ENCODE measurements at regions not wholly inside any gene's neighbourhood (a gene's known extent, or its start where the extent isn't known, plus 50 kb on each side); places are given as distances from the start of the nearest gene placed in this dataset.
"Not testable (repeated sequence)": the region's sequence is repeated elsewhere in the genome, so short reads cannot be mapped to it uniquely, and the experiment has no call there.

DNA sequence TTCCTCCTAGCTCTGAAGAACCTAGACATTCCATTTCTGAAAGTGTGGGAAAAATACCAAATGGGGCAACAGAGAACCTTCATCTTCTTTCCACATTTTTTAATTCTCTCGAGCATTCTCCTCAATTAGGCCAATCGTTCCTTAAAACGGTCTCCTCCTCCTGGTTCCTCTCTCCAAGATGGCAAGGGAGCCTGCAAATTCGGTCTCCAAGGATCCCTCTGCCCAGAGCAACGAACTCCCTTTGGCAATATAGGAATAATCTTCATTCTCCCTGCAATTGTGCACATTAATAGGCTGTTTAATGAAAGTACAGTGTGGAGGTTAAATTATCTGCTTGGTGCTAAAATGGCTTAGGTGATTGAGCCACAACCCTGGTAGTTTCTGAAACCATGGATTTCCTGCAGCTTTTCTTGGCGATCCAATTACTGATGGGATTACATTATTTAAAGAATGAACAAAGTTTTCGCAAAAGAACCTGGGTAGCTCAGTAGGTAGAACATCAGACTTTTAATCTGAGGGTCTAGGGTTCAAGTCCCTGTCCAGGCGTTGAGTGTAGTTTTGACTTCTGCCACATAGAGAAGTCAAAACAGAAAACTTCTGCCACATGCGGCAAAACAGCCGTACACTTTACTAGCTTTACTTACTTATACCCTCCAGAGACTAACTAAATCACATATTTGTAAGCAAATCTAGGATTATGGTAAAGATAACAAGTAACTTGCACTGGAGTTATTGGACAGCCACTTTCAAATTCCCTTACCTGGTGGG is 102.9 kb upstream of the ZNF184 start:
- no peak for DNase-seq

DNA sequence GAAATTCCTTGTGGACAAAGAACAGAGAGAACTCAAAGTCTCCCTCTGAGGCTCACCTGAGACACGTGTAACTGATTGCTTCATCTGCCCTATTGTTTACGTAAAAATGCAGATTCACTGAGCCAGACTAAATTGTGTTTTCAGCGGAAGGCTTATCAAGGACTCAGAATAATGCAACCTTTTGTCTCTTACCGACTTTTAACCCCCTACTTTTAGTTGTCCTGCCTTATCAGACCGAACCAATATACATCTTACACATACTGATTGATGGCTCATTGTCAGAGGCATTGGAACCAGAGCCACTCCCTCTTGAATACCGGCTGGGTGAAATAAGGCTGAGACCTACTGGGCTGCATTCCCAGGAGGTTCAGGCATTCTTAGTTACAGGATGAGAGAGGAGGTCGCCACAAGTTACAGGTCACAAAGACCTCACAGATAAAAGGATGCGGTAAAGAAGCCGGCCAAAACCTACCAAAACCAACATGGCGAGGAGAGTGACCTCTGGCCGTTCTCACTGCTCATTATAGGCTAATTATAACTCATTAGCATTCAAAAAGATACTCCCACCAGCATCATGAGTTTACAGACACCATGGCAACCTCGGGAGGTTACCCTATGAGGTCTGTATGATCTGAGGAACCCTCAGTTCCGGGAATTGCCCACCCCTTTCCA is 95.5 kb upstream of the ZNF184 start:
- no peak for DNase-seq

DNA sequence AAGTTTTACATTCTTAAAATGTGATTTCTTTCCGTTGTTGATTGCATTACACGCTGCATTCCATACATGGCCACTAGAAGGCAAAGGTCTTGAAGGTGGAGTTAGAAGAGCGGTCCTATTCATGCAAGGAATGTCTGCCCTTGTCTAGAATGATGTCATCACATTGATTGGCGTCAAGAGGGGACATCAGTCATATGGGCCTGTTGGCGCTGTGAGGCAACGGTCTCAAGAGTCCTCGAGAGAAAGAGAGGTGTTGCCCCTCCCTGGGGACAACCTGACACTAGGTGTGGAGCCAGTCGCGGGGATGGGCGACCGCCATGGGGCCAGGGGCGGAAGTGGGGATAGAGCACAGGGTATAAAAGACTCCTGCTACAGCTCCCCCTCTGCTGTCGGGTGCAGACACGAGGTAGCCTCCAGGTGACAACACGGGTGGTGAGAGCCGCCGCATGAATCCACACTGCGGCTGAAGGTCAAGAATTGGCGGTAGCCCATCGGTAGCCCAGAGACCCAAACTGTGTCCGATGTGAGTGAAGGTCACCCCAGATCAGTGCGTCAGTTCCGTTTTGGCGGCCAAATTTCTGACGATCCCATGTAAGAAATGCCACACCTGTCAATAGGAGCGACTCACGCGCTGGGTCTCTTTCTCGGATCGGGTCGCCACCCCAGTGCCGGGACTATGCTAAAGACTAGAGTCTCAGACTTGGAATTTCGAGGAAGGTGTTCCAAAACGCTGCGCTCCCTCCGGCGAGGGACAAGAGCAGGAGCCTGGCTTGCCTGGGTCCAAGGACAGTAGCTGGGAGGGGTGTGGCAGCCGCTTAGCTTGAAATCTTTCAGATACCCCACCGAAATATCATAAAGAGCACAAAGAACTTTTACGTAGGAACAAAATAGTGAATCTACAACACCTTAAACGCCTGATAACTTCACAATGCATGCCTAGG is 93.2 kb upstream of the ZNF184 start:
- no peak for DNase-seq

DNA sequence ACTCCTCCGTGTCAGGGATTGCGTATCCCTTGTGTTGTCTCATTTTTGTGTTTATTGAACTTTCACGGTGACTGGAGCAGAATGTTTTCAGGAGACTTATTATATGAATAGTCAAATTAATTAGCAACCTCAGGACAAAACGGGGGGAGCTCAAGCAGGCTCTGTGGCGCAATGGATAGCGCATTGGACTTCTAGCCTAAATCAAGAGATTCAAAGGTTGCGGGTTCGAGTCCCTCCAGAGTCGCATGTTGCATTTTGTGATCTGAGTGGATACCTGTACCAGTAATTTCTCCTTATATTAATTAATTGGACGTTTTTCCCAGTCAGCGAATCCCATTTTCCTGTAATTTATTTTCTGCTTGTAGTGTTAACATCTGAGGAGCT is 89.1 kb upstream of the ZNF184 start:
- no peak for DNase-seq

DNA sequence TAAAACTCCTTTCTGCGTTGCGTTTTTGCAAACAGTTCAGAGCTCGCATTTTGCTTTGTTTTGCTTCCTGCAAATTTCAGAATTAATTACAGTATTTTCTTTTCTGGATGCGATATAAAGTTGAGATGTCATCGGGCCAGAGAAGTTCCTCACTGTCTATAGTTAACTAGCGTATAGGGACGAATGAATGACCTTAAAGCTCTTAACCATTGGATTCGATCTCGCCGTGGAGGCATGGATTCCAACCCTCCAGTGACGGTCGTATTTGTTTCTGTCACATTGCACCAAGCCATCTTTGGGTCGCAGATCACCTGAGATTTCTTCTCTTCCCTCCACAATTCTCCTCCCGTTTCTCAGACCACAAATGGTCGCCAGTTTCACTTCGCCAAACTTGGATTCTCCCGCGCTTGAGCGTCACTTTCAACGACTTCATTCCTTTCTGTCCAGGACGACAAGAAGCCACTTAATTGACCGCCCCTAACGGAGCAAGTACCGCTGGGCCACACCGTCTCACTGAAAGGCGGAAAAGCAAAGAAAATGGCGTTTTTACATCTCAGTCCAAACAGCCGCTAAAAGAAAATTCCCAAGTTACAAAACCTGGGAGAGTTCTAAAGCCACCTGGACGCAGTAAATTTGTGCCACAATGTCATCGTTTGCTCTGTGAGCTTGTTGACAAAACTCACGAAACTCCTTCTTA is 85.3 kb upstream of the ZNF184 start:
- no peak for DNase-seq

DNA sequence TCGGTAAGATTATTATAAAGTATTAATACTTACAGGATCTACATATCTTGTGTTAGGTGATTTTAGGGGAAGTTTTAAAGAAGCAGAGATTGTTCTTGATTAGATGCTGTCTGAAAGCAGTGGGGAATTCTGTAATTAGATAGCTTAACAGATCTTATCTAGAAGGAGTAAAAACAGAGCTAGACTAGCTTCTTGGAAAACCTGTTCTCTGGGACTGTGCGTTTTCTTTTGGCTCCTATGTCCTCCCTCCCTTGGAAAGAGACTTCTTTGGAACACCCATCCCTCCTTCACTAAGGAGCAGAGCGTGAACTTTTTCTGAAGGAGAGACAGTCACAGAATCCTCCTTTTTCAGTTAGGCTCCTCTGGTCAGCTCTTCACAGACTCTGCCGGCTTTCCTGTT is 83.5 kb upstream of the ZNF184 start:
- no peak for DNase-seq

DNA sequence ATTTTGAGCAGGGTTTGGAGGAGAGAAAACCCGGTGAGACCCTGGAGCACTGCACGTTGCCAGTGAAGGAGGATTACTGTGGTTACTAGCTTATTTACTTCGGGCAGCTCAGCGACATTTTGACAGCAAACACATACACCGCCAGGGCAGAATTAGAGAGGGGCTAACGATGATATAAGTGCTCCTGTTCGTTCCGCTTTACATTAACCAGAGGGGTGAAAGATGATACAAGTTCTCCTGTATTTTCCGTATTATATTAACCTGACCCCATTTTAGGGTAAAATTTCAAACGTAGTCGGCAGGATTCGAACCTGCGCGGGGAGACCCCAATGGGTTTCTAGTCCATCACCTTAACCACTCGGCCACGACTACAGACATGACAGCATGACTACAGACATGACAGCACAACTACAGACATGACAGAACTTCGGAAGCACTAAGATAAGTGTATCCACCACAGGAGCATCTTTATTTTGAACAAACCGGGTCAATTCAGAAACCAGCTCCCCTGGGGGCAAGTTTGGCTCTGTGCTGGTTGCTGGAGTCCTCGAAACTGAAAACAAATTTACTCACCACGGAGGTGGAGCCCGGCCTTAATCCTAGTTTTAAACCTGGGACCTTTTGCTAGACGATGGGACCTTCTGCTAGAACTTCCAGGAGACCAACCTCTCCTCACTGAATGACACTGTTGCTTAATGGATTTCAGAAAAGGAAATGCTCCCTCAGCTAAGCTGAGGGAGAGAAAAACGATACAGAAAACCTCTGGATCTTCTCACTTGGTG is 80.4 kb upstream of the ZNF184 start:
- DNase-seq = no peak

DNA sequence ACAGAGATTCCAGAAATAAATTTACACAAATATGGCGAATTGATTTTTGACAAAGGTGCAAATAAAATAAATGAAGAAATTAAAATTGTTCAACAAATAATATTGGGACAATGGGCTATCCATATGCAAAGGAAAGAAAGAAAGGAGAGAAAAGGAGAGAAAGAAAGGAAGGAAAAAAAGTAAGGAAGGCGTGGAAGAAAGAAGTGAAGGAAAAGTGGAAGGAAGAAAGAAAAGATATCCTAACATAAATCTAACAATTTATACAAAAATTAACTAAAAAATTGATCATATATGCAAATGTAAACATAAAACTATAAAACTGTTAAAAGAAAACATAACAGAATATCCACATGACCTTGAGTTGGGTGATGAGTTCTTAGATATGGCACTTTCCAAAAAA is 78.7 kb upstream of the ZNF184 start:
- no peak for DNase-seq

DNA sequence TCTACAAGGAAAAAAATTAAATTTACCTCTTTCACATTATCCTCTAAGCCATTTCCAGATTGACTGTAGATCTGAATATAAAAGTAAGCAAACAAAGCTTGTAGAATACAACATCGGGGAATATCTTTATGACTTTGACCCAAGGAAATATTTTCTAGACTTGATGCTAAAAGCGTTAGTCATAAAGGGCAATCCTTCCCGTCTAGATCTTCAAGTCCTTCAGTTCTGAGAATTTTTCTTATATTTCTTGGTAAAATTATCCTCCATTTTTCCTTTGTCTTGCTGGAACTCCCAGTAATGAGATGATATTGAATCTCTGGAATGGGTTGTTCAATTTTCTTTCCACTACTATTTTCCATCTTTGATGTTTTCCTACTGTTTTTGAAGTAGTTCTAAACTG is 77.8 kb upstream of the ZNF184 start:
- no peak for DNase-seq

DNA sequence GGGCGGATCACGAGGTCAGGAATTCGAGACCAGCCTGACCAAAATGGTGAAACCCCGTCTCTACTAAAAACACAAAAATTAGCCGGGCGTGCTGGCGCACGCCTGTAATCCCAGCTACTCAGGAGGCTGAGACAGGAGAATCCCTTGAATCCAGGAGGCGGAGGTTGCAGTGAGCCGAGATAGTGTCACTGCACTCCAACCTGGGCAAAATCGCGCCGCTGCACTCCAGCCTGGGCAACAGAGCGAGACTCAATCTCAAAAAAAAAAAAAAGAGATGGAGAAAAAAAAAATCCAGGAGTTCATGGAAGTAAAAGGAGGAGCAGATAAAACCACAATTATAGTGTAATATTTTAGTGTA is 76.3 kb upstream of the ZNF184 start:
- not testable (repeated sequence) for DNase-seq

DNA sequence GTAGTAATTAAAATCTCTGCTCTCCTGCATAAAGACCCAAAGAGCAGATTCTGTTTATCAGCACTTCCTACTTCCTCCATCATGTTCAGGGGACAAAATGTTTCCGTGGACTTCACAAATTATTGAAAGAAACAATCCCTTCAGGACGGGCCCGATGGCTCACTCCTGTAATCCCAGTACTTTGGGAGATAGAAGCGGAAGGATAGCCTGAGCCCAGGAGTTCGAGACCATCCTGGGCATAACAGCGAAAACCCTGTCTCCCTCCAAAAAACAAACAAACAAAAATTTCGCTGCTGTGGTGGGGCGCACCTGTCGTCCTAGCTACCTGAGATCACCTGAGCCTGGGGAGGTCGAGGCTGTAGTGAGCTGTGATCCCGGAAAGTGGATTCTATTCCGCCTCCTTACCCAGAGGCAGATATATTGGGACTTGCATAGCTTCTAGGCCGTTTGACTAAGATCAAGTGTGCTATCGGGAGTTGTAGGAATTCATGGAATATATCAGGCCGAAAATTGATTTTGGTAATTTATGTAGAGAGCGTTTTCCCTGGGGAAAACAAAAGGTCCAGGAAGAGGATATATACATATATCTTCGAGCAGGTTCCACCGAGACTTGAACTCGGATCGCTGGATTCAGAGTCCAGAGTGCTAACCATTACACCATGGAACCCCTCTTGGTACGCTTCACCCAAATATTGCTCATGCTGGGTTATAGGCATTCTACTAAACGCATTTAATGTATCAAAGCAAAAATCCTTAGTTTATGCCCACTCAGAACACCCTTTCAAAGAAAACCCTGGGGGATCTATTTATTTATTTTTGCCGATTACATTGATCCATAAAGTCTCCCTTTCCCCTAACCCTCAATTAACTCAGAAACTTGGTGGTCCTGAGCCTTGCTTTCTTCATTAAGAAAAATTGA is 74.5 kb upstream of the ZNF184 start:
- no peak for DNase-seq

DNA sequence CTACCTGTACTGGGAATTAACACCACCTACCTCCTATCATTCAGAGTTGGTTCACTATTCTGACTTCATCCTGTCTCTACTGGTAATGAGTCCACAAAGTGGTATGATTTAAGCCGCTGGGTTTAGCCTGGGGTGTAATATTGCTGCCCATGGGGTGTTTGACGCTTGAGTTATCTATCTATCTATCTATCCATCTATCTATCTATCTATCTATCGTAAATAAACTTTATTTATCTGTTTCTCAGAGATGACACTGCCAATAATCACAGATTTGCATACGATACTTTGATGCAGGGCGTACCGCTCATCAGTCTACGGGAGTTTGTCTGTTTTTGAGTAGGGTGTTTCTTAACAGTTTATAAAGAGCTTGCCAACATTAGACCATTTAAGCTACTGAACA is 73.6 kb upstream of the ZNF184 start:
- DNase-seq = no peak

DNA sequence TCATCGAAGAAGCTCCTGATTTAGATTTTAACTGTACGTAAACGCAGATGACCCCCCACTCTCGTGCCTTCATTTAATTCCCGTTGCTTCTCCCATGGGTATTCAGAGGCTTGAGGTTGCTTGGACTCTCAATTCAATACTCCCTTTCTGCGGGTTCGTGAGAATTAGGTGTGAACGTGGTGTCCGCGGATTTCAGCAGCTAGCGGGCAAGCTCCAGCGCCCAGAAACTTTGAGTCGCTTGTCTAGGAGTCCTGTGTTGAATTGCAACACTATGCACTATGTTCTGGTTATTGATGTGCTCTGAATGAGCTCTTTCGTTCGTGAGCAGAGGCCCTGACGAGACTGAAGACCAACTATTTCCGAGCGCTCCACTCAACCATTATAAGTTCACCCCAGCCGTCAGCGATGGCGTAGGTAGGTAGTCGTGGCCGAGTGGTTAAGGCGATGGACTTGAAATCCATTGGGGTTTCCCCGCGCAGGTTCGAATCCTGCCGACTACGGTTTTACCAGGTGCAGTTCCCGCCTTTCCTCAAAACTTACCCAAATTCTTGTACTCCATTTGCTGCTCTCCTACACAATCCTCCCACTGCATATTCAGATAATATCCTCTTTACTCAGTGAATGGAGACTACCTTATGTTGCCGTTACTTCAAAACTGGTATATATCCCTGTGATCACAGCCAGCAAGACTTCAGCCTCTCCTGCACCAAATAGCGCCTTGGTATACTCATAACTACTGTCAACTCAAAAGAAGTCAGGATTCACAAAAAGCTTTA is 72.6 kb upstream of the ZNF184 start:
- DNase-seq = no peak

DNA sequence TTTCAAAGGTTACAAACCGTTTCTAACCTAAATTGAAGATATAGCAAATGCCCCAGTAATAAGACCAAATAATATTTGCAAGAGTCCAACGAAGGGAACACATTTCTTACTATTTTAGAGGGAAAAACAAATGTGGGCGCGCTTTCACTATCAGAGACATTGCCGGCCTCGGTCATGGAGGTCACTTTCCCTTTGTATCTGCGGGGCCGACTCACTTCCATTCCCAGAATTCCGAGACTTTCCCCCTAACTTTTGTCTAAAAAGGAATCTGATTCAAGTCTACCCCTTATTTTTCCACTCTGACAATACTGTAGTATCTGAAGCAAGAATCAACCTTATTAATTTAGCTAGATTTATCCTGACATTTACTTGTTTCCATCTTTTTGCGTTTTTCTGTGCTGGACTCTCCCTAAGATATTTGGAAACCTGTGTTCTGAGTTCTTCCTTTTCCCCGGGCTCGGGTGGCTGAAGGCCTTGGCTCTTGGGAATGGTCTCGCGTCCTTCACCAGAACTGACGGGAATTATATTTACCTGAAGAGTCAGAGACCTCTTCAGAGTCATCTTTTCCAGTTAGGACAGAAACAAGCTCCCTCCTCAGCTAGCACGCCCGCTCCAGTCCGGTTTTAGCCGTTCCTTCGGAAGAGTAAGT is 71.8 kb upstream of the ZNF184 start:
- no peak for DNase-seq

DNA sequence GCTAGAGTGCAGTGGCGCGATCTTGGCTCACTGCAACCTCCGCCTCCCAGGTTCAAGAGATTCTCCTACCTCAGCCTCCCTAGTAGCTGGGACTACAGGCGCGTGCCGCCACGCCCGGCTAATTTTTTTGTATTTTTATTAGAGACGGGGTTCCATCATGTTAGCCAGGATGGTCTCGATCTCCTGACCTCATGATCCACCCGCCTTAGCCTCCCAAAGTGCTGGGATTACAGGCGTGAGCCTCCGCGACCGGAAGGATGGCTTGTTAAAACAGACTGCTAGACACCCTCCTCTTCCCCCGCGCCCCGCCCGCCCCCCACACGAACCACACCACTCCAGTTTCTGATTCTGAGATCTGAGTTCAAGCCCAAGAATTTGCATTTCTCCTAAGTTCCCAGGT is 71.2 kb upstream of the ZNF184 start:
- DNase-seq = not testable (repeated sequence)

DNA sequence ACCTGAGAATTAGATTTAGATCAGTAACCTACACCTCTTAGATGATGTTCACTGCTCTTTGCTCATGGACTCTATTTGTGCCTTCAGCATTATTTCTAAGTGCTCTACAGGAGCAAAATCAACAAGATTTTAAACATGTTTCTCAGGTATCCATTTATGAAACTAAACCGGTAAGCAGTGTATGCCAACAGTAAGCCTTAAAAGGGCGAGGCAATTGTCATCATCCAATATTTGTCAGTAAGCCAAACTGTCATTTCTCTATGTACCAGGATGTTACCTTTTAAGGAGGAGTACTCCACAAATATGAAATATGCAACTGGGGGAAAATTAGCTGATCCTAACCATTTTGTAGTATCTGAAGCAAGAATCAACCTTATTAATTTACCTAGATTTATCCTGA is 69.6 kb upstream of the ZNF184 start:
- no peak for DNase-seq

DNA sequence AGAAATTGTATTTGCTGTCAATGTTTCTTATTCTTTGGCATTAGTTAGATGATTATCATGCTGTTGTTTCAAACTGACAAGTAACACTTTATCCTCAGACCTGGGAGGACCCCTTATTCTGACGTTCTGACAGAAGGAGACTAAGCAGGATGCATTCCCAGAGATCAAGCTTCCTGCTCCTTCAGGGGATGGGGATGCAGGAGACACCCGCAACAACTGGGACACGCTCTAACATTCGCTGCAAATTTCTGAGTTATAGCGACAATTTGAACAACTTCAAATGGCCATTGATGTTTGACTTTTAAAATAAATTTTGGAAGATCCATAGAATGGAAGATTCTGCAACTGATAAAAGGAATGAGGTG is 69.0 kb upstream of the ZNF184 start:
- no peak for DNase-seq

DNA sequence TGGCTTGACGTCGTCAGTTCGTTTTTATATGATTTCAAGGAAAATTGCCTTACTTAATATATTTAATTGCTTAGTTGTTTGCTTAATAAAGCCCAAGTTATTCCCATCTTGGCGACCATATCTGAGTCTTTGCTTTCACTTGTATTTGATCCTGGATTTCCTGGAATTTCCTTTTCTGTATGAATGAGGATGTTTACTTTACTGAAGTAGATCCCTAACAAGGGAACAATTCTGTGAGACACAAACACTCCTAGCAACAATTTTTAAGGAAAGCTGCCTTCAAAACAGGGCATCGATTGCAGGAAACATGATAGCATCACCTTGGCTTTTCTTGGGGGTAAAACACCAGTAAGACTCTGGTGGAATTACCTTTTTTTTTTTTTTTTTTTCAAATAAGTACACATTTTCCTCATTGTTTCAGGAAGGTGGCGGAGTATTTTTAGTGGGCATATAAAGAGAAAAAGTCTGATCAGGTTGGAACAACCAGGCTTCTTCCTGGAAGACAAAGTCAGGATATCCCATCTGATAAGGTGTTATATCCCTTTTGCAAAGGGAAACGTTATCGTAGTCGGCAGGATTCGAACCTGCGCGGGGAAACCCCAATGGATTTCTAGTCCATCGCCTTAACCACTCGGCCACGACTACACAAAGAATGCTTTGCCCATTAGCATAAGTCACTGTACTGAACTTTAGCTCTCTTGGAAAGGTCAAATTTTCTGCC is 68.5 kb upstream of the ZNF184 start:
- DNase-seq = no peak

DNA sequence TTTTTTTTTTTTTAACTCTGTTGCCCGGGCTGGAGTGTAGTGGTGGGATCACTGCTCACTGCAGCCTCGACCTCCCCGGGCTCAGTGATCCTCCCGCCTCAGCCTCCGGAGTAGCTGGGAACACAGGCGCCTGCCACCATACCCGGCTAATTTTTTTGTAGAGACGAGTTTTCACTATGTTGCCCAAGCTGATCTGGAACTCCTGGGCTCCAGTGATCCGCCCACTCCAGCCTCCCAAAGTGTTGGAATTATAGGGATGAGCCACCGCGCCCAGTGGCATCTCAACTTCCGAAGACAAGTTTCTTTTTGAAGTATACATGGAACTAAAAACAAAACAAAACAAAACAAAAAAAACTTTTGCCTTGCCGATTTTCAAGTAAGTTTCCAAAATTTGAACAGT is 66.6 kb upstream of the ZNF184 start:
- DNase-seq = no peak

All from activated CD8-positive, alpha-beta memory T cell treated with anti-CD3 and anti-CD28 coated beads, Interleukin-2, amount 50 U/mL, for 4 hours (primary cell).